A549 (cell line): ENCODE measurements at regions not wholly inside any gene's neighbourhood (a gene's known extent, or its start where the extent isn't known, plus 50 kb on each side); places are given as distances from the start of the nearest gene placed in this dataset.

Experiments
- ATAC-seq, 2 experiments: fragments of 200-7000 bp in 1 of 2; fragments of >200 bp in 1 of 2; cut with Nextera tagmentation in 1 of 2; cut with Tn5 transposase in 1 of 2; 3 replicates each; pipeline versions ENCODE4 v1.8.0 to v1.9.1; 2018 to 2020; ENCODE audit warnings: mild to moderate bottlenecking in 1 of 2, moderate library complexity in 1 of 2
- CTCF ChIA-PET: fragments of 300-600 bp; sonication (Branson Sonifier 250); formaldehyde crosslinking; extraction: SDS; loops from one replicate; lab custom pipeline; 2021; ENCODE audit warnings: antibody characterized with exemption, inconsistent platforms; lab: Yijun Ruan, JAX
- POLR2A ChIA-PET: fragments of 350-600 bp; formaldehyde crosslinking; extraction: SDS; loops from one replicate; lab custom pipeline; 2021; ENCODE audit warnings: antibody characterized with exemption, inconsistent platforms; lab: Yijun Ruan, JAX
- DNase-seq, 2 experiments: peaks; one replicate each; pipeline versions ENCODE4 v3.0.0 to v3.0.0-alpha.2; 2011 to 2016; ENCODE audit warnings: low read depth in 1 of 2, low spot score in 1 of 2
- FAIRE-seq: peaks from 2 replicates; lab custom pipeline; 2011; peaks lifted over from hg19 to GRCh38; lab: Jason Lieb, UNC
- H3K27ac ChIP-seq, 2 experiments: fragments of >200 bp; sonication (Bioruptor Twin); formaldehyde crosslinking; 3 replicates each; pipeline ENCODE4 v1.5.1; 2016 to 2017
- H3K4me1 ChIP-seq: fragments of >200 bp; sonication (Bioruptor Twin); formaldehyde crosslinking; 3 replicates; pipeline ENCODE4 v1.6.1; 2016
- H3K4me2 ChIP-seq: fragments of >200 bp; sonication (Bioruptor Twin); formaldehyde crosslinking; 3 replicates; pipeline ENCODE4 v1.6.1; 2016
- H3K4me3 ChIP-seq: fragments of >200 bp; sonication (Bioruptor Twin); formaldehyde crosslinking; 3 replicates; pipeline ENCODE4 v1.5.1; 2016
- H3K9me3 ChIP-seq: fragments of >200 bp; sonication (Bioruptor Twin); formaldehyde crosslinking; 3 replicates; pipeline ENCODE4 v1.6.1; 2016
- ATOH8 ChIP-seq: fragments of 250-450 bp; sonication (Bioruptor Pico); IDR thresholded peaks from 2 replicates; pipeline ENCODE4 v1.5.0; 2020; ENCODE audit warnings: low read depth, mild to moderate bottlenecking, moderate library complexity
- CEBPB ChIP-seq, 2 experiments: fragments of >200 bp in 1 of 2; sonication (Bioruptor Twin) in 1 of 2; formaldehyde crosslinking in 1 of 2; IDR thresholded peaks; 2 replicates each; pipeline ENCODE4 v1.6.1; 2012 to 2016
- CHD2 ChIP-seq: fragments of 150-350 bp; IDR thresholded peaks from 2 replicates; pipeline ENCODE4 v1.6.1; 2014; ENCODE audit warnings: low read length; ENCODE audit not compliant: partially characterized antibody
- CHD4 ChIP-seq: fragments of 200-600 bp; sonication (generic); IDR thresholded peaks from 2 replicates; pipeline ENCODE4 v1.6.1; 2016; ENCODE audit warnings: antibody characterized with exemption, mild to moderate bottlenecking, borderline replicate concordance
- HEYL ChIP-seq: fragments of 250-450 bp; sonication (Bioruptor Pico); IDR thresholded peaks from 2 replicates; pipeline ENCODE4 v1.8.0; 2021; ENCODE audit warnings: mild to moderate bottlenecking, moderate library complexity
- HOXA7 ChIP-seq: fragments of 250-450 bp; sonication (Bioruptor Pico); IDR thresholded peaks from 2 replicates; pipeline ENCODE4 v1.5.0; 2020; ENCODE audit warnings: mild to moderate bottlenecking, moderate library complexity
- HOXB13 ChIP-seq: fragments of 250-450 bp; sonication (Bioruptor Pico); IDR thresholded peaks from 2 replicates; pipeline ENCODE4 v1.5.0; 2020; ENCODE audit warnings: low read depth, mild to moderate bottlenecking, moderate library complexity
- KDM5A ChIP-seq: fragments of 200-600 bp; sonication (generic); IDR thresholded peaks from 2 replicates; pipeline ENCODE4 v1.6.1; 2016; ENCODE audit warnings: antibody characterized with exemption, mild to moderate bottlenecking
- MAZ ChIP-seq: fragments of 150-350 bp; IDR thresholded peaks from 2 replicates; pipeline ENCODE4 v1.6.1; 2014; ENCODE audit warnings: antibody characterized with exemption, low read depth, low read length, borderline replicate concordance
- MYC ChIP-seq: IDR thresholded peaks from 2 replicates; pipeline ENCODE4 v1.6.1; 2012; ENCODE audit warnings: mild to moderate bottlenecking, inconsistent platforms, low read length, improper control_type of control experiment, borderline replicate concordance
- NPAS2 ChIP-seq: fragments of 250-450 bp; sonication (Bioruptor Pico); IDR thresholded peaks from 2 replicates; pipeline ENCODE4 v1.8.0; 2022; ENCODE audit warnings: mild to moderate bottlenecking, moderate library complexity, borderline replicate concordance
- PBX3 ChIP-seq: IDR thresholded peaks from 2 replicates; pipeline ENCODE4 v1.6.1; 2012
- RAD21 ChIP-seq, 2 experiments: fragments of >200 bp in 1 of 2; sonication (Bioruptor Twin) in 1 of 2; formaldehyde crosslinking in 1 of 2; IDR thresholded peaks in 1 of 2; conservative IDR thresholded peaks in 1 of 2; 2 replicates in 1 of 2; 3 replicates in 1 of 2; pipeline ENCODE4 v1.6.1; 2012 to 2018; ENCODE audit warnings: inconsistent platforms in 1 of 2
- RCOR1 ChIP-seq: fragments of 150-350 bp; IDR thresholded peaks from 2 replicates; pipeline ENCODE4 v1.6.1; 2014; ENCODE audit warnings: antibody characterized with exemption, low read length, low read depth
- RFX5 ChIP-seq: fragments of 450-650 bp; IDR thresholded peaks from 2 replicates; pipeline ENCODE4 v1.7.1; 2014; ENCODE audit warnings: antibody characterized with exemption, mild to moderate bottlenecking, moderate library complexity
- RNF2 ChIP-seq: fragments of 200-600 bp; sonication (generic); IDR thresholded peaks from 2 replicates; pipeline ENCODE4 v1.6.1; 2016; ENCODE audit warnings: low read depth, mild to moderate bottlenecking, antibody characterized with exemption, moderate library complexity, borderline replicate concordance
- TP53 ChIP-seq: fragments of 250-450 bp; sonication (Bioruptor Pico); IDR thresholded peaks from 2 replicates; pipeline ENCODE4 v1.5.0; 2021; ENCODE audit warnings: mild to moderate bottlenecking, moderate library complexity
- ZC3H11A ChIP-seq: fragments of 450-650 bp; IDR thresholded peaks from 2 replicates; pipeline ENCODE4 v1.6.1; 2014; ENCODE audit warnings: antibody characterized with exemption, mild to moderate bottlenecking
- ZFP36 ChIP-seq: fragments of 450-650 bp; IDR thresholded peaks from 2 replicates; pipeline ENCODE4 v1.6.1; 2014; ENCODE audit warnings: borderline replicate concordance; ENCODE audit not compliant: partially characterized antibody
- ZNF302 ChIP-seq: fragments of 250-450 bp; sonication (Bioruptor Pico); IDR thresholded peaks from 2 replicates; pipeline ENCODE4 v1.9.0; 2021; ENCODE audit warnings: inconsistent platforms, mild to moderate bottlenecking, moderate library complexity
- whole genome bisulfite sequencing: methylation state at CpG from one replicate; pipeline ENCODE4 v1.1.6; 2017; ENCODE audit errors: missing lambda C conversion rate; 5-methylcytosine and 5-hydroxymethylcytosine counted together
- TF ChIP-seq, protein P1 (sequence below): fragments of >200 bp; sonication (Bioruptor Twin); formaldehyde crosslinking; IDR thresholded peaks from 3 replicates; pipeline ENCODE4 v1.5.1; 2016
- TF ChIP-seq, protein P2 (sequence below): fragments of 150-350 bp; IDR thresholded peaks from 2 replicates; pipeline ENCODE4 v1.6.1; 2014; ENCODE audit warnings: low read depth, mild to moderate bottlenecking, low read length
- TF ChIP-seq, protein P3 (sequence below): fragments of 250-450 bp; sonication (Bioruptor Pico); IDR thresholded peaks from 2 replicates; pipeline ENCODE4 v1.5.0; 2021; ENCODE audit warnings: mild to moderate bottlenecking, moderate library complexity, borderline replicate concordance
- TF ChIP-seq, protein P4 (sequence below): fragments of >200 bp; sonication (Bioruptor Twin); formaldehyde crosslinking; IDR thresholded peaks from 2 replicates; pipeline ENCODE4 v1.6.1; 2016

GRCh38 chr3:159649951-159650350 is 338.7 kb upstream of the IL12A start:
- FAIRE-seq (no peak), ATAC-seq (no peak)
- CTCF ChIA-PET = interaction anchor here (1.2 kb wide), 1 partner anchor 23 kb away, joined by 3 read pairs; no protein-coding TSS in a partner anchor
- TF ChIP-seq, protein P1, sequence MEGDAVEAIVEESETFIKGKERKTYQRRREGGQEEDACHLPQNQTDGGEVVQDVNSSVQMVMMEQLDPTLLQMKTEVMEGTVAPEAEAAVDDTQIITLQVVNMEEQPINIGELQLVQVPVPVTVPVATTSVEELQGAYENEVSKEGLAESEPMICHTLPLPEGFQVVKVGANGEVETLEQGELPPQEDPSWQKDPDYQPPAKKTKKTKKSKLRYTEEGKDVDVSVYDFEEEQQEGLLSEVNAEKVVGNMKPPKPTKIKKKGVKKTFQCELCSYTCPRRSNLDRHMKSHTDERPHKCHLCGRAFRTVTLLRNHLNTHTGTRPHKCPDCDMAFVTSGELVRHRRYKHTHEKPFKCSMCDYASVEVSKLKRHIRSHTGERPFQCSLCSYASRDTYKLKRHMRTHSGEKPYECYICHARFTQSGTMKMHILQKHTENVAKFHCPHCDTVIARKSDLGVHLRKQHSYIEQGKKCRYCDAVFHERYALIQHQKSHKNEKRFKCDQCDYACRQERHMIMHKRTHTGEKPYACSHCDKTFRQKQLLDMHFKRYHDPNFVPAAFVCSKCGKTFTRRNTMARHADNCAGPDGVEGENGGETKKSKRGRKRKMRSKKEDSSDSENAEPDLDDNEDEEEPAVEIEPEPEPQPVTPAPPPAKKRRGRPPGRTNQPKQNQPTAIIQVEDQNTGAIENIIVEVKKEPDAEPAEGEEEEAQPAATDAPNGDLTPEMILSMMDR = no peak
- TF ChIP-seq PBX3 (no peak), NPAS2 (CRISPR knock-in tag) (no peak), KDM5A (no peak), RNF2 (no peak), RFX5 (no peak), RCOR1 (no peak), ATOH8 (CRISPR knock-in tag) (no peak), CHD2 (no peak), ZFP36 (no peak), MAZ (no peak), HEYL (CRISPR knock-in tag) (no peak), RAD21 (conservative IDR thresholded peaks at IDR 0.05 in 1 of 2, IDR thresholded peaks at IDR 0.05 in 1 of 2) (no peak), CEBPB (IDR thresholded peaks at IDR 0.05) (no peak), HOXB13 (CRISPR knock-in tag) (no peak), CHD4 (no peak), MYC (no peak), ZC3H11A (no peak)
- TF ChIP-seq, protein P2, sequence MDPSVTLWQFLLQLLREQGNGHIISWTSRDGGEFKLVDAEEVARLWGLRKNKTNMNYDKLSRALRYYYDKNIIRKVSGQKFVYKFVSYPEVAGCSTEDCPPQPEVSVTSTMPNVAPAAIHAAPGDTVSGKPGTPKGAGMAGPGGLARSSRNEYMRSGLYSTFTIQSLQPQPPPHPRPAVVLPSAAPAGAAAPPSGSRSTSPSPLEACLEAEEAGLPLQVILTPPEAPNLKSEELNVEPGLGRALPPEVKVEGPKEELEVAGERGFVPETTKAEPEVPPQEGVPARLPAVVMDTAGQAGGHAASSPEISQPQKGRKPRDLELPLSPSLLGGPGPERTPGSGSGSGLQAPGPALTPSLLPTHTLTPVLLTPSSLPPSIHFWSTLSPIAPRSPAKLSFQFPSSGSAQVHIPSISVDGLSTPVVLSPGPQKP = no peak
- TF ChIP-seq, protein P3, sequence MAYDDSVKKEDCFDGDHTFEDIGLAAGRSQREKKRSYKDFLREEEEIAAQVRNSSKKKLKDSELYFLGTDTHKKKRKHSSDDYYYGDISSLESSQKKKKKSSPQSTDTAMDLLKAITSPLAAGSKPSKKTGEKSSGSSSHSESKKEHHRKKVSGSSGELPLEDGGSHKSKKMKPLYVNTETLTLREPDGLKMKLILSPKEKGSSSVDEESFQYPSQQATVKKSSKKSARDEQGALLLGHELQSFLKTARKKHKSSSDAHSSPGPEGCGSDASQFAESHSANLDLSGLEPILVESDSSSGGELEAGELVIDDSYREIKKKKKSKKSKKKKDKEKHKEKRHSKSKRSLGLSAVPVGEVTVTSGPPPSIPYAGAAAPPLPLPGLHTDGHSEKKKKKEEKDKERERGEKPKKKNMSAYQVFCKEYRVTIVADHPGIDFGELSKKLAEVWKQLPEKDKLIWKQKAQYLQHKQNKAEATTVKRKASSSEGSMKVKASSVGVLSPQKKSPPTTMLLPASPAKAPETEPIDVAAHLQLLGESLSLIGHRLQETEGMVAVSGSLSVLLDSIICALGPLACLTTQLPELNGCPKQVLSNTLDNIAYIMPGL (CRISPR knock-in tag) = no peak
- TF ChIP-seq, all 56 proteins: peak for 0
- no peak overlapping the region for H3K4me3 ChIP-seq
- H3K9me3 ChIP-seq = no peaks in the 10 kb centered on the region
- no peak overlapping the region for H3K4me2 ChIP-seq
- no peak for DNase-seq
- POLR2A ChIA-PET = no interaction called here
- H3K4me1 ChIP-seq = peaks cover 20% of the 10 kb centered on the region
- H3K27ac ChIP-seq = no peak overlapping the region

DNA sequence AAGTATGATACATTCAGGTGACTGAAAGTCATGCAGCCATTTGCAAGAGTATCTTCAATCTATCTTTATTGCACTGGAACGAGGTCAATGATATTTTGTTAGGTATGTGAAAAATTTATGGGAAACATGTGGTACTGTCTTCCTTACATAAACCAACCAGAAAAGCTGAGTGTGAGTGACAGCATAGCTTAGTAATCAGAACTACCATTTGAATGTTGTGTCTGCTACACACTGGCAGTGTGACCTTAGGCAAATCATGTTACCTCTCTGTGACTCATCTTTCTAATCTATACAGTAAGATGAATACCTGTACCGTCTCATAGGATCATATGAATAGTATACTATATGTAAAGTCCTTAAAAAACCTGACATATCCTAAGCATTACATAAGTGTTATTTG is 337.9 kb upstream of the IL12A start:
- no peak for ATAC-seq
- TF ChIP-seq HOXA7 (CRISPR knock-in tag) (no peak), TP53 (CRISPR knock-in tag) (no peak), ZNF302 (CRISPR knock-in tag) (no peak)
- TF ChIP-seq, protein P4, sequence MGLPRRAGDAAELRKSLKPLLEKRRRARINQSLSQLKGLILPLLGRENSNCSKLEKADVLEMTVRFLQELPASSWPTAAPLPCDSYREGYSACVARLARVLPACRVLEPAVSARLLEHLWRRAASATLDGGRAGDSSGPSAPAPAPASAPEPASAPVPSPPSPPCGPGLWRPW = no peak
- 43% methylated on average over 2 of the region's 2 CpGs for WGBS
- no peak overlapping the region for H3K4me2 ChIP-seq
- no peak overlapping the region for H3K4me3 ChIP-seq
- ChIA-PET CTCF (interaction anchor here (1.2 kb wide), 1 partner anchor 23 kb away, joined by 3 read pairs; no protein-coding TSS in a partner anchor), POLR2A (no interaction called here)
- H3K9me3 ChIP-seq = no peaks in the 10 kb centered on the region
- FAIRE-seq = no peak
- H3K4me1 ChIP-seq = peaks cover 20% of the 10 kb centered on the region
- no peak overlapping the region for H3K27ac ChIP-seq
- DNase-seq = no peak
